ENCODE measurements at regions not wholly inside any gene's neighbourhood (a gene's known extent, or its start where the extent isn't known, plus 50 kb on each side); places are given as distances from the start of the nearest gene placed in this dataset.

DNA sequence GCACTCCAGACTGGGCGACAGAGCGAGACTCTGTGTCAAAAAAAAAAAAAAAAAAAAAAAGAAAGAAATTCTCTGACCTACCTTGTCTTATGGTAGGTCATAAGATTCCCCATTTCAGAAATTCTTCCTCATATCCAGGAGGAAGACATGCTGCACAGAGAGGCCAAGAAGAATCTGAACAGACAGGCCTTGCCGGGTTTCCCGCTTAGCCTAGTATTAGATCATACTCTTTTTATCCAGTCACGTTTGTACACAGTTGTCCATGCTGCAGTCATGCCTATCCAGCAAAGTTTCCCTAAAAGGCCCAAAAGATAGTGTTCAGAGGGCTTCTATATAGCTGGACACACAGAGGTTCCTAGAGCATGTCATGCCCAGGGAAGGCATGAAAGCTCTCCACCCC is 93.6 kb upstream of the CHODL start:
- H3K27ac ChIP-seq (replicated peaks), result no peak overlapping the region
- TF ChIP-seq SPI1 (IDR thresholded peaks at IDR 0.05; ENCODE audit: borderline replicate concordance, low read depth) (no peak), GABPA (IDR thresholded peaks at IDR 0.05; ENCODE audit: low read depth) (no peak), POLR2AphosphoS5 (IDR thresholded peaks at IDR 0.05; ENCODE audit: low read depth) (no peak)
- TF ChIP-seq, protein P1, sequence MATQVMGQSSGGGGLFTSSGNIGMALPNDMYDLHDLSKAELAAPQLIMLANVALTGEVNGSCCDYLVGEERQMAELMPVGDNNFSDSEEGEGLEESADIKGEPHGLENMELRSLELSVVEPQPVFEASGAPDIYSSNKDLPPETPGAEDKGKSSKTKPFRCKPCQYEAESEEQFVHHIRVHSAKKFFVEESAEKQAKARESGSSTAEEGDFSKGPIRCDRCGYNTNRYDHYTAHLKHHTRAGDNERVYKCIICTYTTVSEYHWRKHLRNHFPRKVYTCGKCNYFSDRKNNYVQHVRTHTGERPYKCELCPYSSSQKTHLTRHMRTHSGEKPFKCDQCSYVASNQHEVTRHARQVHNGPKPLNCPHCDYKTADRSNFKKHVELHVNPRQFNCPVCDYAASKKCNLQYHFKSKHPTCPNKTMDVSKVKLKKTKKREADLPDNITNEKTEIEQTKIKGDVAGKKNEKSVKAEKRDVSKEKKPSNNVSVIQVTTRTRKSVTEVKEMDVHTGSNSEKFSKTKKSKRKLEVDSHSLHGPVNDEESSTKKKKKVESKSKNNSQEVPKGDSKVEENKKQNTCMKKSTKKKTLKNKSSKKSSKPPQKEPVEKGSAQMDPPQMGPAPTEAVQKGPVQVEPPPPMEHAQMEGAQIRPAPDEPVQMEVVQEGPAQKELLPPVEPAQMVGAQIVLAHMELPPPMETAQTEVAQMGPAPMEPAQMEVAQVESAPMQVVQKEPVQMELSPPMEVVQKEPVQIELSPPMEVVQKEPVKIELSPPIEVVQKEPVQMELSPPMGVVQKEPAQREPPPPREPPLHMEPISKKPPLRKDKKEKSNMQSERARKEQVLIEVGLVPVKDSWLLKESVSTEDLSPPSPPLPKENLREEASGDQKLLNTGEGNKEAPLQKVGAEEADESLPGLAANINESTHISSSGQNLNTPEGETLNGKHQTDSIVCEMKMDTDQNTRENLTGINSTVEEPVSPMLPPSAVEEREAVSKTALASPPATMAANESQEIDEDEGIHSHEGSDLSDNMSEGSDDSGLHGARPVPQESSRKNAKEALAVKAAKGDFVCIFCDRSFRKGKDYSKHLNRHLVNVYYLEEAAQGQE (IDR thresholded peaks at IDR 0.05; ENCODE audit: insufficient replicate concordance, low read depth), result no peak
- TF ChIP-seq, protein P2, sequence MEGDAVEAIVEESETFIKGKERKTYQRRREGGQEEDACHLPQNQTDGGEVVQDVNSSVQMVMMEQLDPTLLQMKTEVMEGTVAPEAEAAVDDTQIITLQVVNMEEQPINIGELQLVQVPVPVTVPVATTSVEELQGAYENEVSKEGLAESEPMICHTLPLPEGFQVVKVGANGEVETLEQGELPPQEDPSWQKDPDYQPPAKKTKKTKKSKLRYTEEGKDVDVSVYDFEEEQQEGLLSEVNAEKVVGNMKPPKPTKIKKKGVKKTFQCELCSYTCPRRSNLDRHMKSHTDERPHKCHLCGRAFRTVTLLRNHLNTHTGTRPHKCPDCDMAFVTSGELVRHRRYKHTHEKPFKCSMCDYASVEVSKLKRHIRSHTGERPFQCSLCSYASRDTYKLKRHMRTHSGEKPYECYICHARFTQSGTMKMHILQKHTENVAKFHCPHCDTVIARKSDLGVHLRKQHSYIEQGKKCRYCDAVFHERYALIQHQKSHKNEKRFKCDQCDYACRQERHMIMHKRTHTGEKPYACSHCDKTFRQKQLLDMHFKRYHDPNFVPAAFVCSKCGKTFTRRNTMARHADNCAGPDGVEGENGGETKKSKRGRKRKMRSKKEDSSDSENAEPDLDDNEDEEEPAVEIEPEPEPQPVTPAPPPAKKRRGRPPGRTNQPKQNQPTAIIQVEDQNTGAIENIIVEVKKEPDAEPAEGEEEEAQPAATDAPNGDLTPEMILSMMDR (IDR thresholded peaks at IDR 0.05; ENCODE audit: insufficient read depth, low read length), result no peak
- H3K27me3 ChIP-seq (ENCODE audit: insufficient read depth, poor library complexity, severe bottlenecking), result no peaks in the 10 kb centered on the region
- H3K4me3 ChIP-seq (replicated peaks; ENCODE audit: insufficient read depth, low read length), result no peak overlapping the region
- DNase-seq (ENCODE audit: low read depth in 1 of 2, low spot score in 1 of 2), result no peak

DNA sequence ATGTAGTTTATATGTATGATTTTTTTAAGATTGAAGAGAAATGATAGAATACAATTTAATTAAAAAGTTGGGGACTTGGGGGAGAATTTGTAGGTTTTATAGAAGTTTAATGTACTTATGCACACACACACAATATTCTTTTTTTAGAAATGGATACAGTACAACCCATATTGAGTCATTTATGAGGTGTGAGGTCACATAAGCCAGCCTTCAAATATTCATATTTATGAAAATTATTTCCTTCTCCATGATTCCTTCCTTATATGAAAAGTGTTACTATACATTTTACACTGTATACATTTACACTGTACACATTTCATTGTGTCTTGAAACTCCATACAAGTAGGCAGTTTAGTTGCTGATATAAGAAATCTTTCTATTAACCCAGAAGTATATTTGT is 96.2 kb upstream of the CHODL start:
- H3K27me3 ChIP-seq (ENCODE audit: insufficient read depth, poor library complexity, severe bottlenecking), result no peaks in the 10 kb centered on the region

GRCh38 chr21:18147678-18148077 is 97.0 kb upstream of the CHODL start:
- Histone ChIP-seq H3K27ac (replicated peaks) (no peak overlapping the region), H3K27me3 (ENCODE audit: insufficient read depth, poor library complexity, severe bottlenecking) (no peaks in the 10 kb centered on the region), H3K4me3 (replicated peaks; ENCODE audit: insufficient read depth, low read length) (no peak overlapping the region)
- TF ChIP-seq, protein P2 (IDR thresholded peaks at IDR 0.05; ENCODE audit: insufficient read depth, low read length), result no peak
- TF ChIP-seq POLR2AphosphoS5 (IDR thresholded peaks at IDR 0.05; ENCODE audit: low read depth) (no peak), SPI1 (IDR thresholded peaks at IDR 0.05; ENCODE audit: borderline replicate concordance, low read depth) (no peak), GABPA (IDR thresholded peaks at IDR 0.05; ENCODE audit: low read depth) (no peak)
- TF ChIP-seq, protein P1 (IDR thresholded peaks at IDR 0.05; ENCODE audit: insufficient replicate concordance, low read depth), result no peak
- DNase-seq (ENCODE audit: low read depth in 1 of 2, low spot score in 1 of 2), result no peak

More for the DNA sequence above, 96.2 kb upstream of the CHODL start:
- no peak overlapping the region for H3K4me3 ChIP-seq (replicated peaks; ENCODE audit: insufficient read depth, low read length)
- no peak for DNase-seq (ENCODE audit: low read depth in 1 of 2, low spot score in 1 of 2)
- TF ChIP-seq GABPA (IDR thresholded peaks at IDR 0.05; ENCODE audit: low read depth) (no peak), POLR2AphosphoS5 (IDR thresholded peaks at IDR 0.05; ENCODE audit: low read depth) (no peak), SPI1 (IDR thresholded peaks at IDR 0.05; ENCODE audit: borderline replicate concordance, low read depth) (no peak)
- TF ChIP-seq, protein P2 (IDR thresholded peaks at IDR 0.05; ENCODE audit: insufficient read depth, low read length), result no peak
- TF ChIP-seq, protein P1 (IDR thresholded peaks at IDR 0.05; ENCODE audit: insufficient replicate concordance, low read depth), result no peak
- no peak overlapping the region for H3K27ac ChIP-seq (replicated peaks)

Data from HL-60 (cell line).